PC-9 (cell line): ENCODE measurements at regions not wholly inside any gene's neighbourhood (a gene's known extent, or its start where the extent isn't known, plus 50 kb on each side); places are given as distances from the start of the nearest gene placed in this dataset.

Experiments used
- BruUV-seq: library from RNA; stranded (reverse); fragments of 400-500 nt; replicated peaks from 2 replicates; lab custom pipeline; 2021; lab: Mats Ljungman, UMichigan
- CTCF ChIA-PET: fragments of 300-600 bp; sonication (Branson Sonifier 250); formaldehyde crosslinking; loops from one replicate; lab custom pipeline; 2022; ENCODE audit warnings: antibody characterized with exemption; lab: Charles Lee
- POLR2A ChIA-PET: fragments of 300-600 bp; sonication (Branson Sonifier 250); formaldehyde crosslinking; loops from one replicate; lab custom pipeline; 2022; ENCODE audit warnings: antibody characterized with exemption; ENCODE audit not compliant: unreplicated experiment; lab: Charles Lee
- DNase-seq, 2 experiments: peaks; one replicate each; pipeline versions ENCODE4 v3.0.0 to v3.0.0-alpha.2; 2015 to 2022; ENCODE audit warnings: mixed read lengths in 1 of 2
- H2AFZ ChIP-seq: fragments of 200-600 bp; sonication (generic); 2 replicates; pipeline ENCODE4 v1.8.1; 2017; ENCODE audit warnings: antibody characterized with exemption
- H3F3A ChIP-seq: fragments of 200-600 bp; sonication (generic); 2 replicates; pipeline ENCODE4 v1.8.1; 2017; ENCODE audit warnings: antibody characterized with exemption, mild to moderate bottlenecking, low read depth; ENCODE audit not compliant: insufficient read depth
- H3K27ac ChIP-seq: fragments of 200-600 bp; sonication (generic); 2 replicates; pipeline ENCODE4 v1.6.1; 2016; ENCODE audit warnings: mixed run types
- H3K27me3 ChIP-seq: fragments of 200-600 bp; sonication (generic); 2 replicates; pipeline ENCODE4 v1.6.1; 2016; ENCODE audit warnings: low read depth, mixed run types; ENCODE audit not compliant: insufficient read depth
- H3K36me3 ChIP-seq: fragments of 200-600 bp; sonication (generic); 2 replicates; pipeline ENCODE4 v1.6.1; 2016; ENCODE audit warnings: low read depth, mixed run types
- H3K4me1 ChIP-seq: fragments of 200-600 bp; sonication (generic); replicated peaks from 2 replicates; pipeline ENCODE4 v1.6.1; 2016; ENCODE audit warnings: mixed run types; ENCODE audit not compliant: insufficient read depth
- H3K4me2 ChIP-seq: fragments of 200-600 bp; sonication (generic); 2 replicates; pipeline ENCODE4 v1.6.1; 2017; ENCODE audit warnings: mixed run types
- H3K4me3 ChIP-seq: fragments of 200-600 bp; sonication (generic); 2 replicates; pipeline ENCODE4 v1.6.1; 2016; ENCODE audit warnings: mixed run types
- H3K79me2 ChIP-seq: fragments of 200-600 bp; sonication (generic); 2 replicates; pipeline ENCODE4 v1.6.1; 2017; ENCODE audit warnings: low read depth, mixed run types
- H3K9me2 ChIP-seq: fragments of 200-600 bp; sonication (generic); 2 replicates; pipeline ENCODE4 v1.8.1; 2017; ENCODE audit warnings: mild to moderate bottlenecking; ENCODE audit not compliant: insufficient read depth
- H3K9me3 ChIP-seq: fragments of 200-600 bp; sonication (generic); 2 replicates; pipeline ENCODE4 v1.8.1; 2016; ENCODE audit warnings: low read depth; ENCODE audit not compliant: insufficient read depth
- H4K20me1 ChIP-seq: fragments of 200-600 bp; sonication (generic); 2 replicates; pipeline ENCODE4 v1.8.1; 2017; ENCODE audit not compliant: insufficient read depth
- EZH2 ChIP-seq: fragments of 200-600 bp; sonication (generic); IDR thresholded peaks from 2 replicates; pipeline ENCODE4 v1.8.0; 2017; ENCODE audit warnings: antibody characterized with exemption, low read depth
- intact Hi-C: fragments of 100-400 bp; cut with micrococcal nuclease; formaldehyde crosslinking; loops from one replicate; pipeline ENCODE4 v1.10.0; 2022; ENCODE audit not compliant: unreplicated experiment
- TF ChIP-seq, protein P1 (sequence below): fragments of 200-600 bp; sonication (generic); conservative IDR thresholded peaks from 2 replicates; pipeline ENCODE4 v1.6.1; 2017; ENCODE audit warnings: mixed run types, antibody characterized with exemption, mild to moderate bottlenecking, moderate library complexity

DNA sequence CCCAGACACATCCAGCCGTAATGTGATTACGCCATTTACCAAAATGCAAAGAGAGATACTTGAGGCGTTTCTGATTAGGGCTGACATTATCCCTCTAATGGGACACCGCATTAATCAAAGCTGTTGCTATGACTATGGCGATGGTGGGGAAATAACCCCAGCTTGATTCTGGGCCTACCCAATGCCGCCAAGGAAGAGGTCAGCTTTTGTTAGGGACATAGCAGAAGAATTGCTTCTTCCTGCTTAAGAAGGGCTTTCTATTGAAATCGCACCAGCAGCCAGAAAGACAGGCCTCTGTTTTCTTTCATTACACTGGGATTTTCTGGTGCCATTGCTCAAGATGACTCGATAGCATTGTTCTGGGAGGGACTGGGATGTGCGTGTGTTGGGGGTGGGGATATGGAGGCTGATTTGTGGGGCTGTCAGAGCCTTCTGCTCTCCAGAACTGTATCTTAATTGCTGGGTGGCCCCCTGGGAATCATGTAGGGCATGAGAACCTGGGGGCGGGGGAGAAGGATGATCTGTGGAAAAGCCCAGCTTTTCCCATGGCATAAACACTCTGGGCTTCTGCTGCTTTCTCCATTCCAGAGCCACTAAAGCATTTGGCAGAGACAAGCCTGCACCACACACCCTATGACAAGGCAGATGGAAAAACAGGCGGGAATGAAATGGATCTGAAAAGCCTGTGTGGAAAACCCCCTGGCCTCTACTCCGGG, 106.5 kb upstream of the RAD23B start:
- Histone ChIP-seq H3K9me2 (no peaks in the 10 kb centered on the region), H3K4me1 (no peaks in the 10 kb centered on the region; the same call in 1 of the 2 replicates), H4K20me1 (no peaks in the 10 kb centered on the region), H3K9me3 (no peaks in the 10 kb centered on the region), H3F3A (no peaks in the 10 kb centered on the region), H3K27me3 (no peaks in the 10 kb centered on the region), H3K27ac (no peak overlapping the region), H3K79me2 (no peaks in the 10 kb centered on the region), H3K36me3 (no peaks in the 10 kb centered on the region), H2AFZ (no peak overlapping the region), H3K4me3 (no peak overlapping the region), H3K4me2 (no peak overlapping the region)
- no TSS peak for BruUV-seq
- TF ChIP-seq, protein P1, sequence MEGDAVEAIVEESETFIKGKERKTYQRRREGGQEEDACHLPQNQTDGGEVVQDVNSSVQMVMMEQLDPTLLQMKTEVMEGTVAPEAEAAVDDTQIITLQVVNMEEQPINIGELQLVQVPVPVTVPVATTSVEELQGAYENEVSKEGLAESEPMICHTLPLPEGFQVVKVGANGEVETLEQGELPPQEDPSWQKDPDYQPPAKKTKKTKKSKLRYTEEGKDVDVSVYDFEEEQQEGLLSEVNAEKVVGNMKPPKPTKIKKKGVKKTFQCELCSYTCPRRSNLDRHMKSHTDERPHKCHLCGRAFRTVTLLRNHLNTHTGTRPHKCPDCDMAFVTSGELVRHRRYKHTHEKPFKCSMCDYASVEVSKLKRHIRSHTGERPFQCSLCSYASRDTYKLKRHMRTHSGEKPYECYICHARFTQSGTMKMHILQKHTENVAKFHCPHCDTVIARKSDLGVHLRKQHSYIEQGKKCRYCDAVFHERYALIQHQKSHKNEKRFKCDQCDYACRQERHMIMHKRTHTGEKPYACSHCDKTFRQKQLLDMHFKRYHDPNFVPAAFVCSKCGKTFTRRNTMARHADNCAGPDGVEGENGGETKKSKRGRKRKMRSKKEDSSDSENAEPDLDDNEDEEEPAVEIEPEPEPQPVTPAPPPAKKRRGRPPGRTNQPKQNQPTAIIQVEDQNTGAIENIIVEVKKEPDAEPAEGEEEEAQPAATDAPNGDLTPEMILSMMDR: no peak
- TF ChIP-seq EZH2: no peak
- ChIA-PET POLR2A (no interaction called here), CTCF (no interaction called here)
- intact Hi-C loops: no loop called here
- no peak for DNase-seq

DNA sequence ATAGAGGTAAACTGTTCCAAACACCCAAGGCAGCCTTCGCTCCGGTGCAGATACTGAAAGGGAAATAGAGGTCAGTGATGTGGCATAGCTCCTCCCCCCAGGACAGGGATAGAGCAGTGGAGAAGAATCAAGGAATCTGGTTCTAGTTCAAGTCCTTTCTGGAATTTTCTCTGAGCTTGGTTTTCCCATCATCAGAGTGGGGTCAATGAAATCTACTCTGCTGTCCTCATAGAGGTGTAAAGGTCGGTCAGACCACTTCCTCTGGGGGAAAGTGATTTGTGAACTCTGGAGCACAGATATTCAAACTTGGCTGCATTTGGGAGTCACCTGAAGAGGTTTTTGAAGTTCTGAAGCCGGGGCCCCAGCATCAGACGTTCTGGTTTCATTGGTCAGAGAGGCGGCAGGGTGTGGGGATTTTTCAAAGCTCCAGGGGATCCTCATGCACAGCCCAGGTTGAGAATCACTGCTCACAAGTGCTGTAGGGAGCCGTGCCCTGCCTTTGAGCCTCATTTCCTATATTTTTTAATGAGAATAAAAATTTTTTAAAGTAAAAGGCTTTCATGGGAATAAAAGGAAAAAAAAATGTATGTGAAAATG, 105.7 kb upstream of the RAD23B start:
- no peak for DNase-seq
- Histone ChIP-seq H3K4me1 (no peaks in the 10 kb centered on the region; the same call in 1 of the 2 replicates), H3K27ac (no peak overlapping the region), H4K20me1 (no peaks in the 10 kb centered on the region), H3K4me3 (no peak overlapping the region), H3K9me2 (no peaks in the 10 kb centered on the region), H2AFZ (no peak overlapping the region), H3K4me2 (no peak overlapping the region), H3K9me3 (no peaks in the 10 kb centered on the region), H3K79me2 (no peaks in the 10 kb centered on the region), H3K27me3 (no peaks in the 10 kb centered on the region), H3F3A (no peaks in the 10 kb centered on the region), H3K36me3 (no peaks in the 10 kb centered on the region)
- ChIA-PET POLR2A (no interaction called here), CTCF (no interaction called here)
- no TSS peak for BruUV-seq
- intact Hi-C loops: no loop called here
- TF ChIP-seq, protein P1: no peak
- no peak for TF ChIP-seq EZH2

DNA sequence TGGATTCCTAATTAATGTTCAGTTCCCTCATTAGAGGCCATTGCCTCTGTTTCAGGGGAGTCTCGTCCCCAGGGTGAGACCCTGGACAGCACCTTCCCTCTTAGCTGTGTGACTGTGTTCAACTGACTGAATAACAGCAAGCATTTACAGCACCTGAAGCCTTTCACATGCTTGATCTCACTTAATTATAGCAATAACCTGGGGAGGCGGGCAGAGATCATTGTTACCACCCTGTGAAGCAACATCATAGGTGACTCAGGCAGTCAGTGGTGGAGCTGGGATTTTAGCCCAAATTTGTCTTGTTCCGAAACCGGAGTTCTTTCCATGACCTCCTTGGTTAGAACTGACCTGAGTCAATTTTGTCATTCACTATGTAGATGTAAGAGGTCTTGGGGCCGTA, 105.2 kb upstream of the RAD23B start:
- H3K27me3 ChIP-seq: no peaks in the 10 kb centered on the region
- H3K27ac ChIP-seq: no peak overlapping the region
- no peaks in the 10 kb centered on the region for H3K79me2 ChIP-seq
- H2AFZ ChIP-seq: no peak overlapping the region
- no peaks in the 10 kb centered on the region for H3K36me3 ChIP-seq
- H4K20me1 ChIP-seq: no peaks in the 10 kb centered on the region
- no TSS peak for BruUV-seq
- no peak for DNase-seq
- H3K4me2 ChIP-seq: no peak overlapping the region
- no peaks in the 10 kb centered on the region for H3K9me3 ChIP-seq
- intact Hi-C loops: no loop called here
- H3K4me1 ChIP-seq: no peaks in the 10 kb centered on the region; the same call in 1 of the 2 replicates
- H3F3A ChIP-seq: no peaks in the 10 kb centered on the region
- H3K9me2 ChIP-seq: no peaks in the 10 kb centered on the region
- H3K4me3 ChIP-seq: no peak overlapping the region
- CTCF ChIA-PET: no interaction called here
- POLR2A ChIA-PET: interaction anchor here (0.6 to 0.7 kb wide), 2 partner anchors 103 to 771 kb away, joined by 4 read pairs; no protein-coding TSS in a partner anchor
- TF ChIP-seq EZH2: no peak
- TF ChIP-seq, protein P1: no peak
